ENCODE measurements at regions not wholly inside any gene's neighbourhood (a gene's known extent, or its start where the extent isn't known, plus 50 kb on each side); places are given as distances from the start of the nearest gene placed in this dataset.

DNA sequence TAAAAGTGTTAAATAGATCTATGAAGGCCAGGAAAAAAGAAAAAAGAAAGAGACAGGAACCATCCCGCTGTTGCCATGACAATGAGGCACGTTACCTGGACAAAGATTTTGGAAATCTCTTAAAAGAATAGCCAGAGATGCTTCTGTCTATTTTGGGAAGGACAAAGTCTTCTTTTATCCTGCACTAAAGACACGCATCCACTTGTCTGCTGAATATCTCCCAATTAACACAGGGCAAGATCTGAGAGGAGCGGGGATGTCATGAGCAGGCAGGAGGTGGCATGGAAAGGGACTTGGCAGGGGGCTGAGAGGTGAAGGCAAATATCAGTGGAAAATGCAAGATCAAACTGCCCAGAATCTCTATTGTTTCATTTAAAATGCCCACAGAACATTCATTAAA lies 153.8 kb upstream of the BLID start:
- H3K9me3 ChIP-seq (replicated peaks; ENCODE audit: control insufficient read depth, low read depth, low read length) = no peaks in the 10 kb centered on the region
- H3K4me1 ChIP-seq (ENCODE audit: control insufficient read depth, insufficient read depth, low read length) = peaks cover 7% of the 10 kb centered on the region
- no peak for DNase-seq
- 60% methylated on average over 1 of the region's 4 CpGs for WGBS (ENCODE audit: insufficient coverage)
- H3K27ac ChIP-seq (ENCODE audit: low read length) = no peak overlapping the region
- no peaks in the 10 kb centered on the region for H3K36me3 ChIP-seq (ENCODE audit: control insufficient read depth, insufficient read depth, low read length)
- H3K4me3 ChIP-seq (ENCODE audit: low read length) = no peak overlapping the region
- H3K27me3 ChIP-seq (ENCODE audit: control insufficient read depth, insufficient read depth, low read length) = no peaks in the 10 kb centered on the region

DNA sequence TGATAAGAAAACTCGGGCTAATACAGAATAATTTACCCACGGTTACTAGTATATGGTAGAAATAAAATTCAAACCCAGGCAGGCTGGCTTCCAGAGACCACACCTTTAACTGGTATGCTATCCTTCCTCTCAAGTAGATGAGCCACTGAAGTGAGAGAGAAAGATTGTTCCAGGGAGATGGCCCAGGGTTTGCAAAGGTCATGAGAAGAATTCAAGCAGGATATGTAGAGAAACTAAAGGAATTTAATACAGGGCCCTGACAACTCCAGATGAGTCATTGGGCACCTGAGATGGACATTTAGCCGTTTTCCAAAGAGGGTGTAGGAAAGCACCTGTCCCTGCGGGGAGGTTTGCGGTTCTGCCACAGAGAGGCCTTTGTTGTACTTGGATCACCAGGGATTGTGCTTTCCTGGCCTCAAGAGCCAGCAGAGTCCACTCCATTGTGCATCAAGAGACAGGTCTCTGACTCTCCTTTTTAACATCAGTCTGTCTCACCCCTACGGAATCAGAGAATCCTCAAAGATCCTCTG lies 152.7 kb upstream of the BLID start:
- Histone ChIP-seq H3K4me1 (ENCODE audit: control insufficient read depth, insufficient read depth, low read length) (peaks cover 7% of the 10 kb centered on the region), H3K27me3 (ENCODE audit: control insufficient read depth, insufficient read depth, low read length) (no peaks in the 10 kb centered on the region), H3K9me3 (replicated peaks; ENCODE audit: control insufficient read depth, low read depth, low read length) (peaks cover 2% of the 10 kb centered on the region), H3K27ac (ENCODE audit: low read length) (no peak overlapping the region), H3K4me3 (ENCODE audit: low read length) (no peak overlapping the region), H3K36me3 (ENCODE audit: control insufficient read depth, insufficient read depth, low read length) (no peaks in the 10 kb centered on the region)
- WGBS (ENCODE audit: insufficient coverage) = 98% methylated on average over 4 of the region's 6 CpGs
- no peak for DNase-seq

DNA sequence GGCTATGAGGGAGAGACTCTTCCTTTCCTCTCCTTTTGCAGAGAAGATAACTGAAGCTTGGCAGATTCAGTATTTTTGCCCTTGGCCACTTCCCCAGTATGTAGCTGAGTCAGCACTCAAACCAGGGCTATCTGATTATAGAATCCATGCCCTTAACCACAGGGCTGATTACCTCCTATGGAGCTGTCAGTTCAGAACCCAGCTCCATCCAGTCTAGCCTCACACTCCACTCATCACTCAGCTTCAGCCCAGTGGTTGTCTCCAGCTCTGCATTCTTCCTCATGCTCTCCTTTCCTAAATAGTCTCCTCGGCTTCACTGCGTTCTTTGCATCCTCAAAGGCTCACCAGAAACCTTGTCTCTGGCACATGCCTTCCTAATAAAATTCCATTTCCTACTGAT lies 151.6 kb upstream of the BLID start:
- WGBS (ENCODE audit: insufficient coverage) = 100% methylated on average over 2 of the region's 2 CpGs
- Histone ChIP-seq H3K27ac (ENCODE audit: low read length) (no peak overlapping the region), H3K4me1 (ENCODE audit: control insufficient read depth, insufficient read depth, low read length) (peaks cover 7% of the 10 kb centered on the region), H3K4me3 (ENCODE audit: low read length) (no peak overlapping the region), H3K27me3 (ENCODE audit: control insufficient read depth, insufficient read depth, low read length) (no peaks in the 10 kb centered on the region), H3K36me3 (ENCODE audit: control insufficient read depth, insufficient read depth, low read length) (no peaks in the 10 kb centered on the region), H3K9me3 (replicated peaks; ENCODE audit: control insufficient read depth, low read depth, low read length) (peaks cover 2% of the 10 kb centered on the region)
- no peak for DNase-seq

DNA sequence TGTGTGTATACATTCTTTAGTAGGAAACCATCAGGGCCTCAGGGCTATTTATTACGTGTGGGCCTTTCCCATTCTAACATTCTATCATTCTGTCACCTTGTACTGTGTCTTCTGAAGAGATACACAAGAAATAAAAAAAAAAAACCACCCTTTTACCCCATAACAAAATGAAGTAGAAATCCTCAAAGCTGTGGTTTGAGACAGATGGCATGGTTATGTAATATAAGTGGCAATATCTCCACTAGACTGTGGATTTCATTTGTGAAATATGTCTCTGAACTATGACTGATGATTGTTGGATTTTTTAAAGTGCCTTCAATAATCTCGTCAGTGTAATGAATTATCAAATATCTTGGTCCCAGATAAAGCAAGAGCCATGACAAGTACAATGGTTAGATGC lies 150.0 kb upstream of the BLID start:
- Histone ChIP-seq H3K36me3 (ENCODE audit: control insufficient read depth, insufficient read depth, low read length) (no peaks in the 10 kb centered on the region), H3K4me3 (ENCODE audit: low read length) (no peak overlapping the region), H3K27me3 (ENCODE audit: control insufficient read depth, insufficient read depth, low read length) (no peaks in the 10 kb centered on the region), H3K27ac (ENCODE audit: low read length) (no peak overlapping the region), H3K9me3 (replicated peaks; ENCODE audit: control insufficient read depth, low read depth, low read length) (peaks cover 2% of the 10 kb centered on the region), H3K4me1 (ENCODE audit: control insufficient read depth, insufficient read depth, low read length) (peaks cover 4% of the 10 kb centered on the region)
- DNase-seq = no peak
- 80% methylated on average over 1 of the region's 2 CpGs for WGBS (ENCODE audit: insufficient coverage)

DNA sequence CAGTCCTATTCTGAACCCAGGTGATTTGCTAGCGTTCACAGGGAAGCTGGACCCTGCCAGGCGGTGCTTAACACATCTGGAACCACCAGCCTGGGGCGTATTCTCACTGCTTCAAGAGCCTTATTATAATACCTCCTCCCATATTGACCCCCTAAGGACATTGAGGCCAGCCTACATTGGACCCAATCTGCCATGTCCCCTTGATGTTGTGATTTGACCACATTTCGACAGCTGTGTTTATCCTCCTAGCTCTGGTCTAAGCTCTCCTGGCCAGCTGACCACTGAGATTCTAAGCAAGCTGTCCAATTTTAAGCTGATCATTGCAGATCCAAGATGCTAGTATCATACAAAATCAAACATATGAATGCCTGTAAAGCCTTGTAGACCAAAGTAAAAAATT lies 148.1 kb upstream of the BLID start:
- 100% methylated on average over 4 of the region's 4 CpGs for WGBS (ENCODE audit: insufficient coverage)
- no peak overlapping the region for H3K27ac ChIP-seq (ENCODE audit: low read length)

DNA sequence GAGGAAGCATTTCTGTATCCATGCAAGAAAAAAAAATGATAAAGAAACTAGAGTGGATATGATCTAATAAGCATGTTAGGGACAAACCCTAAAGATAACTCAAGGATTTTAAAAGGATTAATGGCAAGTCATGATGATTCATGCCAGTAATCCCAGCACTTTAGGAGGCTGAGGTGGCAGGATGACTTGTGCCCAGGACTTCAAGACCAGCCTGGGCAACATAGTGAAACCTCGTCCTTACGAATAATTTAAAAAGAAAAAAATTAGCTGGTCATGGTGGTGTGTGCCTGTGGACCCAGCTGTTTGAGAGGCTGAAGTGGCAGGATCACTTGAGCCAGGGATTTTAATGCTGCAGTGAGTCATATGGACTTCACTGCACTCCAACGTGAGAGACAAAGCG lies 145.5 kb upstream of the BLID start:
- H3K36me3 ChIP-seq (ENCODE audit: control insufficient read depth, insufficient read depth, low read length) = no peaks in the 10 kb centered on the region
- DNase-seq = no peak
- H3K27ac ChIP-seq (ENCODE audit: low read length) = no peak overlapping the region
- no peak overlapping the region for H3K4me3 ChIP-seq (ENCODE audit: low read length)
- WGBS (ENCODE audit: insufficient coverage) = 90% methylated on average over 2 of the region's 4 CpGs
- no peaks in the 10 kb centered on the region for H3K27me3 ChIP-seq (ENCODE audit: control insufficient read depth, insufficient read depth, low read length)
- H3K9me3 ChIP-seq (replicated peaks; ENCODE audit: control insufficient read depth, low read depth, low read length) = peaks cover 2% of the 10 kb centered on the region
- no peaks in the 10 kb centered on the region for H3K4me1 ChIP-seq (ENCODE audit: control insufficient read depth, insufficient read depth, low read length)

More for the DNA sequence above, 148.1 kb upstream of the BLID start:
- peaks cover 2% of the 10 kb centered on the region for H3K4me1 ChIP-seq (ENCODE audit: control insufficient read depth, insufficient read depth, low read length)
- no peak for DNase-seq
- H3K27me3 ChIP-seq (ENCODE audit: control insufficient read depth, insufficient read depth, low read length) = no peaks in the 10 kb centered on the region
- peaks cover 2% of the 10 kb centered on the region for H3K9me3 ChIP-seq (replicated peaks; ENCODE audit: control insufficient read depth, low read depth, low read length)
- H3K4me3 ChIP-seq (ENCODE audit: low read length) = no peak overlapping the region
- H3K36me3 ChIP-seq (ENCODE audit: control insufficient read depth, insufficient read depth, low read length) = no peaks in the 10 kb centered on the region

DNA sequence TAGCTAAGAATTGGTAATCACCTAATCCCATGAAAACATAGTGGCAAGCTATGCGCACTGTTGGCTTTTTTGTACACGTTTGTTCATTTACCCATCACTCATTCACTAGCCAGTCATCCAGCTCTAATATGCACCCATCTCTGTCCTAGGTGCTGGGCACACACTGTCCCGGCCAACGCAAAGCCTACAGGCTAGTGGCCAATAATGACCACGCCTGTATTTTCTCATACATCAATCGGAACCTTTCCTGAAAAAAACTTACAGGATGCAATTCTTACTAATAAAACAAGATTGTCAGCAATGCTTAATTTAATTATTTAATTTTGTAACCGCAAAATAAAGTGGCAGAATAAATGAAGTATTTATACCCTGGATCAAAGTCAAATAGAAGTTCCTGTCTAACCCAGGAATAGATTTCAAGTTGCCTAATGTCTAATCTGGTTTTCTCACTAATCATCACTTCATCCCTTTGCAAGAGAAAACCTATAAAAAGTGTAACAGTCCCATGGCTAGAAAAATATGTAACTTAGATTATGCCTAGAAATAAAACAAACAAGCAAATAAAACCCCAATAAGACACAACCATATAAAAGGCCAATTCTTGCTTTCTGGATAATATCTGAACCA lies 143.3 kb upstream of the BLID start:
- Histone ChIP-seq H3K9me3 (replicated peaks; ENCODE audit: control insufficient read depth, low read depth, low read length) (peaks cover 7% of the 10 kb centered on the region), H3K4me1 (ENCODE audit: control insufficient read depth, insufficient read depth, low read length) (no peaks in the 10 kb centered on the region), H3K27ac (ENCODE audit: low read length) (no peak overlapping the region), H3K36me3 (ENCODE audit: control insufficient read depth, insufficient read depth, low read length) (no peaks in the 10 kb centered on the region), H3K27me3 (ENCODE audit: control insufficient read depth, insufficient read depth, low read length) (no peaks in the 10 kb centered on the region), H3K4me3 (ENCODE audit: low read length) (no peak overlapping the region)
- WGBS (ENCODE audit: insufficient coverage) = 86% methylated on average over 2 of the region's 7 CpGs
- no peak for DNase-seq

DNA sequence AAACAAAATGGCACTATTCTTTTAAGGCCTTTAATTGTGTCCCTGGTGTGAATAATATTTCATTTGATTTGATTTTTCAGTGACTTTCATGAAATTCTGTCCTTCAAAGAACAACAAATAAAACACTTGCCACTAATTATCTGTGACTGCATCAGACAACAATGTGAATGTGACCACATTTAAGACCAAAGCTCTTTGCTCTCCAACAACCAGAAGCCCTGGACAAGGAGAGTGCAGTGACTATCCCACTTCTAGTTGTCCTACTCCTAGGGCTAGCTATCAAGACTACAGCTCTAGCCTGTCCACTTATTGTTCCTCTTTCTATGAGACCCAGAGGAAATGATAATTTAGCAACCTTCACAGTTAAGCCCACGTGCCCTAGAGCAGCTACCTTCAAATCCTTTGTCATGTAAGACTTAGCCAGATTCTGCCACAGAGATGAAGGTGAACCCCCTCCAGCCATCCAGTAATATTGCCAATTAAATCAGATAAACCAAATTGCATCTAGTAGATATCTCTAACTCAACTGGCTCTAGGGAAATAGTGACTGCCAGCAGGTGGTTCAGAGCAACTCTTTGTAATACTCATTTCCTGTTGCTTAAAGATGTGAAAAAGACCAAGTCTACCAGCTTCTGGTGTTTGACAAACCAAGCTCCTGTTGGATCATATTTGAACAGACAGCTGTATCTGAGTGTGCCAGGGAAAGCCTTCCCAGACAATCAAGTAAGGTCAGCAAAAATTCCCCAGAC lies 142.6 kb upstream of the BLID start:
- peaks cover 3% of the 10 kb centered on the region for H3K4me1 ChIP-seq (ENCODE audit: control insufficient read depth, insufficient read depth, low read length)
- no CpG with 5 or more reads among the region's 1 CpG for WGBS (ENCODE audit: insufficient coverage)

DNA sequence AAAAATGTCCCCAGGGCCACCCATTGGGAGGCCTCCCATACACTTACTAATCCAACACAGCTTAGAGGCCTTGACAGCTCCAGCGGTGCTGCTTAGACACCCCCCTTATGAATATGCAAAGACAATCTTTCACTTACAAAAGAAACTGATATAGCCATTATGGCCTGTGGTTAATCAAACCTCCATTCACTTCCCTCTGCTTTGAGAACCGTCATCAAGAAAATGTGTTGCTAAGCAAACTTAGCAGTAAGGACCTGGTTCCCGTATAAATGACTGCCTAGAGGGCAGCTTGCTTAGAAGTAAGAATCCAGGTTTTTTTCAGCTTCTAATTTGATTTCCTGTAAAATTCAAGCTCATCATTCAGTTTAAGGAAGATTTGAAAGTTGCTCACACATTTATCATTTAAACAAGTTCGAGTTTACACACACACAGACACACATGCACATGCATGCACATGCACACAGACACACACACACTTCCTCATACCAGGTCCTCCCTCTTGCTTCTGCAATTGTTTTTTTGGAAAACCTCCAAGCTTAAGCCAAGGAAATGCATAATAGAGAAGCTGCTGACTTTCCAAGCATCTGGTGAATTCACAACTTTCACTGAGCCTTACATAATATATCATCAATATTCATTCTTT lies 137.7 kb upstream of the BLID start:
- Histone ChIP-seq H3K4me1 (ENCODE audit: control insufficient read depth, insufficient read depth, low read length) (peaks cover 12% of the 10 kb centered on the region), H3K9me3 (replicated peaks; ENCODE audit: control insufficient read depth, low read depth, low read length) (peaks cover 5% of the 10 kb centered on the region), H3K36me3 (ENCODE audit: control insufficient read depth, insufficient read depth, low read length) (no peaks in the 10 kb centered on the region), H3K4me3 (ENCODE audit: low read length) (no peak overlapping the region), H3K27ac (ENCODE audit: low read length) (peak overlapping the region; percentile 63), H3K27me3 (ENCODE audit: control insufficient read depth, insufficient read depth, low read length) (no peaks in the 10 kb centered on the region)
- 0% methylated on average over 1 of the region's 4 CpGs for WGBS (ENCODE audit: insufficient coverage)
- peak; percentile 87 for DNase-seq

More for the DNA sequence above, 142.6 kb upstream of the BLID start:
- Histone ChIP-seq H3K36me3 (ENCODE audit: control insufficient read depth, insufficient read depth, low read length) (no peaks in the 10 kb centered on the region), H3K9me3 (replicated peaks; ENCODE audit: control insufficient read depth, low read depth, low read length) (peaks cover 5% of the 10 kb centered on the region), H3K27me3 (ENCODE audit: control insufficient read depth, insufficient read depth, low read length) (no peaks in the 10 kb centered on the region), H3K27ac (ENCODE audit: low read length) (no peak overlapping the region), H3K4me3 (ENCODE audit: low read length) (no peak overlapping the region)
- DNase-seq = no peak

DNA sequence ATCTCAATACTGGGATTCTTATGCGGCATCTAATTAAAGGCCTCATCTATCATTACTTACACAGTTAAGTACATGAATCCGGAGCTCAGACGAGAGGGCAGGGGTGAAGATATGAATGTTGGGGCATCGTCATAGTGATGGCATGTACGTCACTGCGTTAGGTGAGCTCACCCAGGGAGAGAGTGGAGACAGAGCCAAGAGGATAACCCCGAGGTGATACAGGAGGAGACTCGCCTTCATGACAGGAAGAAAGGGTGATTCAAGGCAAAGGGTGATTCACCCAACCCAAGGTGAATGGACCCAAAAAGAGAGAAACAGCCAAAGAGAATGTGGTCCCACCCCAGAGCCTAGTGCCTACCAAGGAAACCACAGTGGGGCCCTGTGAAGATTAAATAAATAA lies 132.9 kb upstream of the BLID start:
- DNase-seq = no peak
- Histone ChIP-seq H3K36me3 (ENCODE audit: control insufficient read depth, insufficient read depth, low read length) (no peaks in the 10 kb centered on the region), H3K4me3 (ENCODE audit: low read length) (no peak overlapping the region), H3K27me3 (ENCODE audit: control insufficient read depth, insufficient read depth, low read length) (no peaks in the 10 kb centered on the region), H3K9me3 (replicated peaks; ENCODE audit: control insufficient read depth, low read depth, low read length) (no peaks in the 10 kb centered on the region), H3K27ac (ENCODE audit: low read length) (peak overlapping the region; percentile 84), H3K4me1 (ENCODE audit: control insufficient read depth, insufficient read depth, low read length) (peaks cover 30% of the 10 kb centered on the region)
- WGBS (ENCODE audit: insufficient coverage) = 98% methylated on average over 6 of the region's 8 CpGs
